Effector memory CD8-positive, alpha-beta T cell (primary cell): ENCODE measurements at regions not wholly inside any gene's neighbourhood (a gene's known extent, or its start where the extent isn't known, plus 50 kb on each side); places are given as distances from the start of the nearest gene placed in this dataset.
"Not testable (repeated sequence)": the region's sequence is repeated elsewhere in the genome, so short reads cannot be mapped to it uniquely, and the experiment has no call there.

ENCODE experiments used
- ATAC-seq: fragments of 150-1000 bp; cut with Tn5 transposase; replicated peaks from 2 replicates; pipeline ENCODE4 v1.10.0; 2021; ENCODE audit warnings: mild to moderate bottlenecking, moderate library complexity
- DNase-seq, 3 experiments: peaks; one replicate each; pipeline ENCODE4 v3.0.0; 2021
- H3K27ac Mint-ChIP-seq, 2 donors: one replicate each; pipeline ENCODE4 v1.8.0; 2022; ENCODE audit warnings: mild to moderate bottlenecking in 2 of 2, mixed read lengths in 2 of 2, moderate library complexity in 2 of 2
- H3K27me3 Mint-ChIP-seq, 2 donors: one replicate each; pipeline ENCODE4 v1.8.0; 2022; ENCODE audit warnings: mixed read lengths in 2 of 2
- H3K36me3 Mint-ChIP-seq: one replicate; pipeline ENCODE4 v1.8.0; 2022; ENCODE audit warnings: mild to moderate bottlenecking, moderate library complexity, mixed read lengths; ENCODE audit not compliant: insufficient read depth
- H3K4me1 Mint-ChIP-seq, 2 donors: one replicate each; pipeline ENCODE4 v1.8.0; 2022; ENCODE audit warnings: low read depth in 2 of 2, mixed read lengths in 2 of 2
- H3K4me3 Mint-ChIP-seq, 2 donors: one replicate each; pipeline ENCODE4 v1.8.0; 2022; ENCODE audit warnings: mild to moderate bottlenecking in 2 of 2, mixed read lengths in 2 of 2, moderate library complexity in 2 of 2
- H3K9me3 Mint-ChIP-seq, 2 donors: one replicate each; pipeline ENCODE4 v1.8.0; 2022; ENCODE audit warnings: mixed read lengths in 2 of 2

DNA sequence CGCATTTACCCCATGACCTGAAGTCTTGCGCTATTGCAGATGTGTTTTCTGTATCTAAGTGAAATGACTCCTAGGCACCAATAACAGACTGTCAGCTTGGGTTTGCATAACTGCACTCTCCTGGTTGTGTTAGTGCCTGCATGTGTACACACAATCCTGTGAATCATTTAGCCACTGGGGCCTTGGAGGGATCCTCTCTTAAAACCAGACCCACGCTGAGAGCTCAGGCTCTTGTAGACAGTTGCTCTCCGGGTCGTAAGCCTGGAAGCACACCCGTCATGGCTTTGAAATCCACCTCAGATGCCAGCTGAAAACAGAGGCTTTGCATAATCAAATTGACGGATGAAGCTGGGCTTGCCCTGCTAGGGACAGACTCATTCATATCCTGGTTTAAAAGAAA lies 79.2 kb upstream of the RBM19 start:
- peaks cover 7 to 17% of the 10 kb centered on the region in 2 donors for H3K27me3 Mint-ChIP-seq

DNA sequence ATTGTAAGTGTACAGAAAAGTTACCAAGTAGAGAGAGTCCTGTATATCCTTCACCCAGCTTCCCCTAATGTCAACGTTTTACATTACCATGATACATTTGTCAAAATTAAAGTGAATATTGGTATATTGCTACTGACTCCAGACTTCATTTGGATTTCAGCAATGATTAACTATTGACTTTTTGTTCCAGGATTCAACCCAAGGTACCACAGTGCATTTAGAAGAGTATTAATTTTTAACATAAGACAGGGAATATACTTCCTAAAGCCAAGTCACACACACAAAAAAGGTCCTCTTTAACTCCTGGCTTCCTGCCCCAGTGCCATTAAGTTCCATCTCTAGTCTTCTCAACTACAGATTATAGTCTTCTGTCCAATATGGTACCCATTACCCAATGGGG lies 75.5 kb upstream of the RBM19 start:
- Mint-ChIP-seq H3K27me3 (peaks cover 11 to 36% of the 10 kb centered on the region in 2 donors), H3K36me3 (no peaks in the 10 kb centered on the region), H3K4me1 (no peaks in the 10 kb centered on the region), H3K27ac (no peak overlapping the region), H3K9me3 (no peaks in the 10 kb centered on the region), H3K4me3 (no peak overlapping the region)
- ATAC-seq (no peak), DNase-seq (no peak)

More for the DNA sequence above, 79.2 kb upstream of the RBM19 start:
- no peak overlapping the region for H3K4me3 Mint-ChIP-seq
- no peak for DNase-seq
- H3K9me3 Mint-ChIP-seq, result peaks cover 0 to 2% of the 10 kb centered on the region in 2 donors
- no peaks in the 10 kb centered on the region for H3K36me3 Mint-ChIP-seq
- no peak overlapping the region for H3K27ac Mint-ChIP-seq
- ATAC-seq, result no peak
- H3K4me1 Mint-ChIP-seq, result no peaks in the 10 kb centered on the region

DNA sequence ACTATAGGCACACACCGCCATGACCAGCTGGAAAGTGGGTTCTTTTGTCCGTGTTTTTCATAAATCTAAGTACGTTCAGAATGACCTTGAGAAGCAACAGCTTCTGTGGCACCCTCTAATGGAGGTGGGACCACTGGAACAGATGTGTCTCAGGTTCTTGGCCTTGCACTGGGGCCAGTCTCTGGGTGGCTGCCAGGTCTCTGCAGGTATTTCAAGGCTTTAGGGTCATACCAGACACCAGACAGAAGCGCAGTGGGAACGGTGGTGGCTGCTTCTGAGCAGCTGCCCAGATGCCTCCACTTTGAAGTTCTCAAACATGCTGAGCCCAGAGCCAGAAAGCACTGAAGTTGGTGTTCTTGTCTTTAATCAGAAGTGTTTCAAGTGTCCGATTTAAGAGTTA lies 75.0 kb upstream of the RBM19 start:
- H3K27ac Mint-ChIP-seq, result no peak overlapping the region
- ATAC-seq, result no peak
- no peaks in the 10 kb centered on the region for H3K4me1 Mint-ChIP-seq
- H3K27me3 Mint-ChIP-seq, result peaks cover 10 to 39% of the 10 kb centered on the region in 2 donors
- no peaks in the 10 kb centered on the region for H3K9me3 Mint-ChIP-seq
- H3K36me3 Mint-ChIP-seq, result no peaks in the 10 kb centered on the region
- no peak overlapping the region for H3K4me3 Mint-ChIP-seq
- DNase-seq, result no peak

DNA sequence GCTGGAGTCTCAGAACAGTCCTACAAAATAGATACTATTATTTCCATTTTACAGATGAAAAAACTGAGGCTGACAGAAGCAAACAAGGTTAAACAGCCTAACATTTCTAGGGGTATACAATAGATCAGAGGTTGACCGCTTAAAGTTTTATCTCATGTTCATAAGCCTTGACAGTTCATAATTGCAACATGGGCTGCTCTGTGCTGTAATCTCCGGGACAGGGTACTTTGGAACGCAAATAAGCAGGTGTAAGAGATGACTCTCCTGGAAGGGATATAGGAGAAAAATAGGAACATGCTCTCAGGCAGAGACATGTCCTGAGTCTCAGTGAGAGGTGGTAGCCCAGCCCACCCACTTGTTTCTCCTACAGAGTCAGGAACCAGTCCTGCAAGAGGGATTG lies 72.8 kb upstream of the RBM19 start:
- ATAC-seq (no peak), DNase-seq (no peak)
- H3K9me3 Mint-ChIP-seq, result no peaks in the 10 kb centered on the region

DNA sequence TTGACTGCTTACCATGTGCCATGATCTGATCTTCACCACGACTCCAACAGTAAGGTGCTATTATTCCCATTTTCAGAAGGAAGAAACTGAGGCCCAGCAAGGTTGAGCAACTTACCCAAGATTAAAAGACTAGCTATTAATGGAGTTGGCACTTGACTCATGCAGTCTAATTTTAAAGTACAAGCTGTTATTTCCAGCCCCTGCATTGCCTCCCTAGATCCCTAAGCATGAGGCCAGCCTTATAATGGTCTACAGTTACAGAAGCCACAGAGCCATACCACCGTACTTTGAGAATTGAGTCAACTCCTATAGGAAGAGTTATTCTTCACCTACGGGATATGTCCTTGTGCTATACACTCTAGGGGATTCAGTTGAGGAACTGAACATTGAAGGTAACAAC lies 66.7 kb upstream of the RBM19 start:
- DNase-seq (no peak), ATAC-seq (no peak)
- H3K27me3 Mint-ChIP-seq, result peaks cover 4 to 39% of the 10 kb centered on the region in 2 donors
- no peak overlapping the region for H3K4me3 Mint-ChIP-seq
- no peaks in the 10 kb centered on the region for H3K4me1 Mint-ChIP-seq
- H3K9me3 Mint-ChIP-seq, result no peaks in the 10 kb centered on the region
- H3K27ac Mint-ChIP-seq, result no peak overlapping the region
- H3K36me3 Mint-ChIP-seq, result no peaks in the 10 kb centered on the region

More for the DNA sequence above, 72.8 kb upstream of the RBM19 start:
- Mint-ChIP-seq H3K4me3 (no peak overlapping the region), H3K4me1 (no peaks in the 10 kb centered on the region), H3K36me3 (no peaks in the 10 kb centered on the region), H3K27ac (no peak overlapping the region), H3K27me3 (peaks cover 10 to 38% of the 10 kb centered on the region in 2 donors)

DNA sequence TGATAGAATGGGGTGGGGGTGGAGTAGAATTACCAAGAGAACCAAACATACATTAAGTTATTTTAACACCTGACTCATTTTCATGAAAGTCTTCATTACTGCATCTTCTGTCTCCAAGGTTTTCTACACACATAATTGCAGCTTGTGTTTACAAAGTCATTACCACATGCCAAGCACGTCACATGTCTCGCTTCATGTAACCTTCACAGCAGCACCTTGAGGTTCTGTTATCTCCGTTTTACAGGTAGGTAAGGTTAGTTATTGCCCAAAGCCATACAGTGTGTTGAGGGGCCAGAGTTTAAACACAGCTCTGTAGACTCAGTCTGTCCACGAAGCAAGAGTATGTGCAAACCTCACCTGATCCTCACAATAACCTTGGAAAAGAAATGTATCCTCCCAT lies 64.3 kb upstream of the RBM19 start:
- Mint-ChIP-seq H3K27ac (no peak overlapping the region), H3K27me3 (peaks cover 9 to 38% of the 10 kb centered on the region in 2 donors), H3K9me3 (no peaks in the 10 kb centered on the region), H3K4me3 (no peak overlapping the region), H3K36me3 (no peaks in the 10 kb centered on the region), H3K4me1 (no peaks in the 10 kb centered on the region)
- no peak for ATAC-seq
- no peak for DNase-seq

DNA sequence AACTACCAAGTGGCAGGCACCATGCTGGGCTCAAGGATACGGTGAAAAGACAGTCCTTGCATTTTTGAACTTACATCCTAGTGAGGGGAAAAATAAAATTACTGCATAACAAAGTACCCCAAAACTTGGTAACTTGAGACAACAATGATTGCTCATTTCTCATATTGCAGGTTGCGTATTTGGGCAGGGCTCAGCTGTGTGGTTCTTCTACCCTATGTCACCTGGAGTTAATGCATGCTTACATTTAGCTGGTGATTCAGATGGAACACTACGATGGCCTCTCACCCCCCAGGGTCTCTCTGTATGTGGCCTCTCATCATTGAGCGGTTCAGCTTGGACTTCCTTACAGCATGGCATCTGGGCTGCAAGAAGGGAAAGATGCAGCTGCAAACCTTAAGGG lies 60.7 kb upstream of the RBM19 start:
- Mint-ChIP-seq H3K4me1 (no peaks in the 10 kb centered on the region), H3K27ac (no peak overlapping the region), H3K9me3 (peaks cover 0 to 2% of the 10 kb centered on the region in 2 donors), H3K27me3 (peaks cover 15 to 51% of the 10 kb centered on the region in 2 donors), H3K36me3 (no peaks in the 10 kb centered on the region), H3K4me3 (no peak overlapping the region)
- no peak for DNase-seq
- no peak for ATAC-seq

DNA sequence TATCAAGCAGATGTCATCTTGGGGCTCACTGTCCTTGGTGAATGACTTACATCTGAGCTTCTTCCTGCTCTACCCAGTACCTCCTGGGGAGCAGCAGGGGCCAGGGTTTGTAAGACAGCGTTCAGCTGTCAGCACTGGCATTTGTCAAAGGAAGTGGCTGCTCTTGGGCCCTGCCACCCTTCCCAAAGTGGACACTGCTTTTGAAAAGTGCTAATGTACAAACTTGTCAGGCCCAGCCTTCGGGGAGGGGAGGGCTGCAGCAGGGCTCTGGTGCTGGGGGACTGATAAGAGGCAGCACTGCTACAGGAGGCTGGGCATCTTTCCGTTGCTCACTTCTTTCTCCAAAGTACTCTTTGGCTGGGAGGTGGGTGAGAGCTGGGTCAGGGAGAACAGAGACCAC lies 59.8 kb upstream of the RBM19 start:
- no peak for ATAC-seq
- Mint-ChIP-seq H3K36me3 (no peaks in the 10 kb centered on the region), H3K9me3 (peaks cover 0 to 2% of the 10 kb centered on the region in 2 donors), H3K4me3 (no peak overlapping the region), H3K4me1 (no peaks in the 10 kb centered on the region), H3K27ac (no peak overlapping the region), H3K27me3 (peaks cover 16 to 55% of the 10 kb centered on the region in 2 donors)
- DNase-seq, result no peak

DNA sequence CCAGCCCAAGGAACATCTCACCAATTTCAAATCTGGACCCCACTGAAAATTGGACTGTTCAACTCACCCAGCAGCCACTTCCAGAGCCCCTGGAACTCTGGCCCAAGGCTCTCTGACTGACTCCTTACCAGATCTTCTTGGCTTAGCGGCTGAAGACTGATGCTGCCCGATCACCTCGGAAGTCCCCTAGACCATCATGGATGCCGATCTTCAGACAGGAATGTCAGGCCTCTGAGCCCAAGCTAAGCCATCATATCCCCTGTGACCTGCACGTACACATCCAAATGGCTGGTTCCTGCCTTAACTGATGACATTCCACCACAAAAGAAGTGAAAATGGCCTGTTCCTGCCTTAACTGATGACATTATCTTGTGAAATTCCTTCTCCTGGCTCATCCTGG lies 56.0 kb upstream of the RBM19 start:
- peaks cover 34 to 74% of the 10 kb centered on the region in 2 donors for H3K27me3 Mint-ChIP-seq
- not testable (repeated sequence) for H3K4me1 Mint-ChIP-seq, H3K27ac Mint-ChIP-seq, H3K9me3 Mint-ChIP-seq, ATAC-seq, H3K36me3 Mint-ChIP-seq, H3K4me3 Mint-ChIP-seq, DNase-seq

DNA sequence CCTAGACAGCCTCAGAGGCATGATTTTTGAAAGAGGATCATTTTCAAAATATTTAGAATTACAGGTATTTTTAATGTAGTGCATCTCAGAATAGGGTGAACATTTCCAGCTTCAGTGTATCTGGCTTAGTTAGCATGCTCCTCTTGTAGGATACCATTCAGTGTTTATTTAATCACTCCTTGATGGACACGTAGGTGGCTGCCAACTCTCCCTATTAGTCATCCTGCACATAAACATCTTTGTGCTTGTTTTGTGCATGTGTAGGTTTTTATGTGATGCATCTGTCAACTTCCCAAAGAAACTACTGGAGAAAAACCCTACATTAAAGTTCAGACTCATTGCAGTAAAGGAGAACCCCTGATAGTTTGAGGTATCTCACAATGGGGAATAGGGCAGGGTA lies 52.5 kb upstream of the RBM19 start:
- Mint-ChIP-seq H3K36me3 (no peaks in the 10 kb centered on the region), H3K4me1 (no peaks in the 10 kb centered on the region), H3K9me3 (peaks cover 0 to 2% of the 10 kb centered on the region in 2 donors), H3K27me3 (peaks cover 28 to 68% of the 10 kb centered on the region in 2 donors), H3K4me3 (no peak overlapping the region), H3K27ac (no peak overlapping the region)
- DNase-seq, result no peak
- no peak for ATAC-seq
